Liver (tissue), 8 donors: ENCODE measurements at regions not wholly inside any gene's neighbourhood (a gene's known extent, or its start where the extent isn't known, plus 50 kb on each side); places are given as distances from the start of the nearest gene placed in this dataset.

Experiments used
- DNase-seq: peaks from one replicate; pipeline ENCODE4 v3.0.0-alpha.2; 2017; ENCODE audit warnings: low spot score
- H3K27ac ChIP-seq, 2 donors: one replicate each; pipeline ENCODE4 v1.7.0; 2013; ENCODE audit warnings: inconsistent platforms in 2 of 2, low read length in 2 of 2, control low read depth in 1 of 2, low read depth in 1 of 2, mild to moderate bottlenecking in 1 of 2
- H3K27me3 ChIP-seq, 4 donors: one replicate each; pipeline versions ENCODE4 v1.6.1 to v1.7.0; 2013; ENCODE audit warnings: low read length in 3 of 4, inconsistent platforms in 1 of 4, mild to moderate bottlenecking in 1 of 4, moderate library complexity in 1 of 4; ENCODE audit not compliant: control insufficient read depth in 4 of 4, insufficient read depth in 4 of 4
- H3K36me3 ChIP-seq, 4 donors: one replicate each; pipeline versions ENCODE4 v1.6.1 to v1.7.0; 2013; ENCODE audit warnings: low read length in 3 of 4, mild to moderate bottlenecking in 3 of 4, low read depth in 1 of 4, moderate library complexity in 1 of 4; ENCODE audit not compliant: control insufficient read depth in 4 of 4, insufficient read depth in 3 of 4
- H3K4me1 ChIP-seq, 4 donors: one replicate each; pipeline versions ENCODE4 v1.6.1 to v1.7.0; 2013; ENCODE audit warnings: low read length in 3 of 4, mild to moderate bottlenecking in 3 of 4, moderate library complexity in 1 of 4; ENCODE audit not compliant: control insufficient read depth in 4 of 4, insufficient read depth in 4 of 4
- H3K4me3 ChIP-seq, 3 donors: one replicate each; pipeline versions ENCODE4 v1.6.1 to v1.7.0; 2013; ENCODE audit warnings: low read length in 3 of 3, control low read depth in 1 of 3, low read depth in 1 of 3, mild to moderate bottlenecking in 1 of 3
- H3K9ac ChIP-seq, 2 donors: one replicate each; pipeline ENCODE4 v1.7.0; 2013; ENCODE audit warnings: low read length in 2 of 2, mild to moderate bottlenecking in 2 of 2, moderate library complexity in 2 of 2, control low read depth in 1 of 2, low read depth in 1 of 2
- H3K9me3 ChIP-seq, 4 donors: one replicate each; pipeline versions ENCODE4 v1.6.1 to v1.7.0; 2013; ENCODE audit warnings: low read length in 3 of 4; ENCODE audit not compliant: control insufficient read depth in 4 of 4
- ATF3 ChIP-seq: IDR thresholded peaks from 2 replicates; pipeline ENCODE4 v1.6.1; 2016; ENCODE audit warnings: antibody characterized with exemption
- CTCF ChIP-seq: fragments of 150-350 bp; IDR thresholded peaks from 2 replicates; pipeline ENCODE4 v1.5.1; 2017; ENCODE audit warnings: improper control_type of control experiment, low read depth, low read length; ENCODE audit not compliant: missing input control
- EGR1 ChIP-seq, 2 donors: IDR thresholded peaks; 2 replicates each; pipeline ENCODE4 v1.6.1; 2016 to 2018; ENCODE audit warnings: antibody characterized with exemption in 2 of 2, low read depth in 2 of 2
- FOXA1 ChIP-seq: IDR thresholded peaks from 2 replicates; pipeline ENCODE4 v1.6.1; 2016; ENCODE audit warnings: antibody characterized with exemption
- FOXA2 ChIP-seq: IDR thresholded peaks from 2 replicates; pipeline ENCODE4 v1.6.1; 2016; ENCODE audit warnings: antibody characterized with exemption
- GABPA ChIP-seq, 2 donors: IDR thresholded peaks in 1 of 2; conservative IDR thresholded peaks in 1 of 2; 2 replicates each; pipeline ENCODE4 v1.6.1; 2016; ENCODE audit warnings: antibody characterized with exemption in 2 of 2, mild to moderate bottlenecking in 1 of 2, moderate library complexity in 1 of 2
- HNF4A ChIP-seq, 2 donors: conservative IDR thresholded peaks; 2 replicates each; pipeline ENCODE4 v1.6.1; 2016; ENCODE audit warnings: antibody characterized with exemption in 2 of 2, mild to moderate bottlenecking in 2 of 2
- JUND ChIP-seq, 2 donors: IDR thresholded peaks; 2 replicates each; pipeline ENCODE4 v1.6.1; 2016; ENCODE audit warnings: antibody characterized with exemption in 2 of 2
- MAX ChIP-seq: IDR thresholded peaks from 2 replicates; pipeline ENCODE4 v1.6.1; 2016; ENCODE audit warnings: antibody characterized with exemption
- NR2F2 ChIP-seq: IDR thresholded peaks from 2 replicates; pipeline ENCODE4 v1.6.1; 2016; ENCODE audit warnings: antibody characterized with exemption
- RAD21 ChIP-seq, 2 donors: IDR thresholded peaks; 2 replicates each; pipeline ENCODE4 v1.6.1; 2016; ENCODE audit warnings: antibody characterized with exemption in 2 of 2, mild to moderate bottlenecking in 2 of 2
- SP1 ChIP-seq: IDR thresholded peaks from 2 replicates; pipeline ENCODE4 v1.6.1; 2018; ENCODE audit warnings: antibody characterized with exemption, mild to moderate bottlenecking
- YY1 ChIP-seq: IDR thresholded peaks from 2 replicates; pipeline ENCODE4 v1.6.1; 2016; ENCODE audit warnings: antibody characterized with exemption, mild to moderate bottlenecking
- ZBTB33 ChIP-seq: IDR thresholded peaks from 2 replicates; pipeline ENCODE4 v1.6.1; 2016; ENCODE audit warnings: antibody characterized with exemption
- WGBS: extraction: QIAGEN DNeasy Blood & Tissue Kit; methylation state at CpG from one replicate; pipeline ENCODE4 v1.1.7; 2013; 5-methylcytosine and 5-hydroxymethylcytosine counted together
- donor health status: healthy.
- donor health status: healthy.
- donor health status: healthy.
- donor health status: healthy.
- donor health status: healthy.

GRCh38 chr16:65878347-65878746 is 488.1 kb upstream of the CDH5 start:
- Histone ChIP-seq H3K36me3 (no peaks in the 10 kb centered on the region), H3K4me1 (no peaks in the 10 kb centered on the region), H3K27me3 (no peaks in the 10 kb centered on the region), H3K27ac (no peak overlapping the region), H3K4me3 (no peak overlapping the region), H3K9ac (no peak overlapping the region), H3K9me3 (no peaks in the 10 kb centered on the region)
- DNase-seq = no peak
- no peak for TF ChIP-seq RAD21 (IDR thresholded peaks at IDR 0.05)
- TF ChIP-seq ZBTB33 = no peak
- TF ChIP-seq GABPA (IDR thresholded peaks at IDR 0.05 in 1 of 2, conservative IDR thresholded peaks at IDR 0.05 in 1 of 2) = no peak
- TF ChIP-seq SP1 = no peak
- 89% methylated on average over 4 of the region's 4 CpGs for WGBS

GRCh38 chr16:65876624-65877023 is 489.9 kb upstream of the CDH5 start:
- TF ChIP-seq FOXA2 = no peak
- no peak for TF ChIP-seq CTCF
- no peak for TF ChIP-seq ZBTB33
- no peak for TF ChIP-seq NR2F2
- TF ChIP-seq JUND (IDR thresholded peaks at IDR 0.05) = no peak
- no peak for TF ChIP-seq YY1
- TF ChIP-seq EGR1 (IDR thresholded peaks at IDR 0.05; ENCODE audit: low read depth in 2 of 2) = no peak
- TF ChIP-seq HNF4A (conservative IDR thresholded peaks at IDR 0.05) = no peak
- TF ChIP-seq FOXA1 = no peak
- no peak for TF ChIP-seq GABPA (IDR thresholded peaks at IDR 0.05 in 1 of 2, conservative IDR thresholded peaks at IDR 0.05 in 1 of 2)
- no peak for TF ChIP-seq ATF3
- TF ChIP-seq MAX = no peak
- Histone ChIP-seq H3K36me3 (no peaks in the 10 kb centered on the region), H3K9ac (no peak overlapping the region), H3K27me3 (no peaks in the 10 kb centered on the region), H3K4me3 (no peak overlapping the region), H3K4me1 (no peaks in the 10 kb centered on the region), H3K27ac (no peak overlapping the region), H3K9me3 (no peaks in the 10 kb centered on the region)
- 14% methylated on average over 1 of the region's 1 CpG for WGBS
- DNase-seq = no peak
